SK-N-SH treated with all-trans-retinoic acid at 6 μM for 48 hours (cell line): ENCODE measurements at regions not wholly inside any gene's neighbourhood (a gene's known extent, or its start where the extent isn't known, plus 50 kb on each side); places are given as distances from the start of the nearest gene placed in this dataset.

Experiments
- ATAC-seq: fragments of 200-7000 bp; cut with Tn5 transposase; 3 replicates; pipeline ENCODE4 v1.9.1; 2020; ENCODE audit warnings: mild to moderate bottlenecking, moderate library complexity
- ARNTL ChIP-seq: fragments of 450-650 bp; formaldehyde crosslinking; IDR thresholded peaks from 2 replicates; pipeline ENCODE4 v1.5.0; 2020; ENCODE audit warnings: low read depth, mild to moderate bottlenecking, moderate library complexity, borderline replicate concordance
- BACH2 ChIP-seq: fragments of 250-450 bp; sonication (Bioruptor Pico); IDR thresholded peaks from 2 replicates; pipeline ENCODE4 v1.9.0; 2021; ENCODE audit warnings: mild to moderate bottlenecking, borderline replicate concordance
- CREB5 ChIP-seq: fragments of 250-450 bp; sonication (Bioruptor Pico); IDR thresholded peaks from 2 replicates; pipeline ENCODE4 v1.5.1; 2020; ENCODE audit warnings: low read depth, mild to moderate bottlenecking, moderate library complexity
- CSDC2 ChIP-seq: fragments of 250-450 bp; sonication (Bioruptor Pico); IDR thresholded peaks from 2 replicates; pipeline ENCODE4 v1.5.0; 2020; ENCODE audit warnings: mild to moderate bottlenecking, moderate library complexity
- ESRRG ChIP-seq: fragments of 250-450 bp; sonication (Bioruptor Pico); IDR thresholded peaks from 2 replicates; pipeline ENCODE4 v1.6.1; 2021; ENCODE audit warnings: mild to moderate bottlenecking
- GLIS3 ChIP-seq: fragments of 250-450 bp; sonication (Bioruptor Pico); IDR thresholded peaks from 2 replicates; pipeline ENCODE4 v1.5.0; 2020; ENCODE audit warnings: mild to moderate bottlenecking, moderate library complexity
- ISL1 ChIP-seq: fragments of 250-450 bp; sonication (Bioruptor Pico); IDR thresholded peaks from 2 replicates; pipeline ENCODE4 v2.1.2; 2022; ENCODE audit warnings: mild to moderate bottlenecking, moderate library complexity
- OSR1 ChIP-seq: fragments of 250-450 bp; sonication (Bioruptor Pico); IDR thresholded peaks from 2 replicates; pipeline ENCODE4 v1.8.0; 2022; ENCODE audit warnings: moderate library complexity, mild to moderate bottlenecking, inconsistent platforms
- PATZ1 ChIP-seq: fragments of 250-450 bp; sonication (Bioruptor Pico); IDR thresholded peaks from 2 replicates; pipeline ENCODE4 v1.8.0; 2020; ENCODE audit warnings: mild to moderate bottlenecking, moderate library complexity, borderline replicate concordance
- POU6F1 ChIP-seq: fragments of 250-450 bp; sonication (Bioruptor Pico); IDR thresholded peaks from 2 replicates; pipeline ENCODE4 v1.8.0; 2021; ENCODE audit warnings: low read depth, mild to moderate bottlenecking, moderate library complexity, borderline replicate concordance
- PPARA ChIP-seq: fragments of 250-450 bp; sonication (Bioruptor Pico); IDR thresholded peaks from 2 replicates; pipeline ENCODE4 v1.5.0; 2020; ENCODE audit warnings: mild to moderate bottlenecking, borderline replicate concordance
- SNAI2 ChIP-seq: fragments of 250-450 bp; sonication (Bioruptor Pico); IDR thresholded peaks from 2 replicates; pipeline ENCODE4 v1.5.0; 2020; ENCODE audit warnings: mild to moderate bottlenecking, moderate library complexity
- TCF4 ChIP-seq: fragments of 250-450 bp; sonication (Bioruptor Pico); IDR thresholded peaks from 2 replicates; pipeline ENCODE4 v1.8.0; 2021; ENCODE audit warnings: mild to moderate bottlenecking, moderate library complexity, borderline replicate concordance
- TOX ChIP-seq: fragments of 250-450 bp; sonication (Bioruptor Pico); IDR thresholded peaks from 2 replicates; pipeline ENCODE4 v1.8.0; 2021; ENCODE audit warnings: mild to moderate bottlenecking, moderate library complexity, borderline replicate concordance
- TSHZ2 ChIP-seq: fragments of 250-450 bp; sonication (Bioruptor Pico); IDR thresholded peaks from 2 replicates; pipeline ENCODE4 v1.5.0; 2020; ENCODE audit warnings: mild to moderate bottlenecking, moderate library complexity
- ZFP3 ChIP-seq: fragments of 250-450 bp; sonication (Bioruptor Pico); IDR thresholded peaks from 2 replicates; pipeline ENCODE4 v1.5.0; 2020; ENCODE audit warnings: mild to moderate bottlenecking, moderate library complexity
- ZFP30 ChIP-seq: fragments of 450-650 bp; formaldehyde crosslinking; IDR thresholded peaks from 2 replicates; pipeline ENCODE4 v1.5.0; 2022; ENCODE audit warnings: mild to moderate bottlenecking, moderate library complexity
- ZNF70 ChIP-seq: fragments of 450-650 bp; formaldehyde crosslinking; IDR thresholded peaks from 2 replicates; pipeline ENCODE4 v1.5.0; 2020; ENCODE audit warnings: mild to moderate bottlenecking, moderate library complexity
- ZNF8 ChIP-seq: fragments of 450-650 bp; formaldehyde crosslinking; IDR thresholded peaks from 2 replicates; pipeline ENCODE4 v1.5.0; 2020; ENCODE audit warnings: mild to moderate bottlenecking, moderate library complexity

- no peak for TF ChIP-seq CREB5 (CRISPR knock-in tag)
- TF ChIP-seq OSR1 (CRISPR knock-in tag) = no peak
- TF ChIP-seq TOX = no peak
- no peak for TF ChIP-seq TSHZ2 (CRISPR knock-in tag)
- TF ChIP-seq ESRRG (CRISPR knock-in tag) = no peak
- TF ChIP-seq PPARA (CRISPR knock-in tag) = no peak
Measured at GRCh38 chr4:106627051-106627450, 258.5 kb upstream of the GIMD1 start (continued).

- TF ChIP-seq BACH2 (CRISPR knock-in tag) = no peak
- TF ChIP-seq SNAI2 (CRISPR knock-in tag) = no peak
- TF ChIP-seq CREB5 (CRISPR knock-in tag) = no peak
- TF ChIP-seq ZNF70 (CRISPR knock-in tag) = no peak
- no peak for TF ChIP-seq CSDC2
- TF ChIP-seq TOX = no peak
- TF ChIP-seq ISL1 (CRISPR knock-in tag) = no peak
- TF ChIP-seq TCF4 (CRISPR knock-in tag) = no peak
- TF ChIP-seq ZFP3 (CRISPR knock-in tag) = no peak
- TF ChIP-seq PATZ1 (CRISPR knock-in tag) = no peak
- ATAC-seq = peak; percentile 38; the same call in 2 of the 3 replicates
Measured at GRCh38 chr4:106624671-106625070, 256.1 kb upstream of the GIMD1 start.

GRCh38 chr4:106618956-106619355, 250.4 kb upstream of the GIMD1 start:
- no peak for ATAC-seq
- no peak for TF ChIP-seq ARNTL

- TF ChIP-seq ESRRG (CRISPR knock-in tag) = no peak
- TF ChIP-seq ZNF8 = no peak
- no peak for TF ChIP-seq PPARA (CRISPR knock-in tag)
- no peak for TF ChIP-seq TSHZ2 (CRISPR knock-in tag)
- ATAC-seq = peak; percentile 46
Measured at GRCh38 chr4:106615961-106616360, 247.4 kb upstream of the GIMD1 start.

- peak; percentile 37 for ATAC-seq
- no peak for TF ChIP-seq TCF4 (CRISPR knock-in tag)
- no peak for TF ChIP-seq BACH2 (CRISPR knock-in tag)
- TF ChIP-seq GLIS3 = no peak
- TF ChIP-seq ZFP30 (CRISPR knock-in tag) = no peak
- TF ChIP-seq OSR1 (CRISPR knock-in tag) = no peak
- no peak for TF ChIP-seq POU6F1 (CRISPR knock-in tag)
- TF ChIP-seq PPARA (CRISPR knock-in tag) = no peak
- no peak for TF ChIP-seq ZFP3 (CRISPR knock-in tag)
Measured at GRCh38 chr4:106615410-106615945, 246.9 kb upstream of the GIMD1 start.
